Stimulated activated CD4-positive, alpha-beta T cell treated with anti-CD3 and anti-CD28 coated beads, Interleukin-2, amount 100 ng/mL, for 48 hours (primary cell): ENCODE measurements at regions not wholly inside any gene's neighbourhood (a gene's known extent, or its start where the extent isn't known, plus 50 kb on each side); places are given as distances from the start of the nearest gene placed in this dataset.

Experiments used
- DNase-seq, 2 donors: peaks; one replicate each; pipeline ENCODE4 v3.0.0-alpha.2; 2020

GRCh38 chr1:80827666-80828065, 973.1 kb upstream of the ADGRL2 start:
- DNase-seq, result no peak

DNA sequence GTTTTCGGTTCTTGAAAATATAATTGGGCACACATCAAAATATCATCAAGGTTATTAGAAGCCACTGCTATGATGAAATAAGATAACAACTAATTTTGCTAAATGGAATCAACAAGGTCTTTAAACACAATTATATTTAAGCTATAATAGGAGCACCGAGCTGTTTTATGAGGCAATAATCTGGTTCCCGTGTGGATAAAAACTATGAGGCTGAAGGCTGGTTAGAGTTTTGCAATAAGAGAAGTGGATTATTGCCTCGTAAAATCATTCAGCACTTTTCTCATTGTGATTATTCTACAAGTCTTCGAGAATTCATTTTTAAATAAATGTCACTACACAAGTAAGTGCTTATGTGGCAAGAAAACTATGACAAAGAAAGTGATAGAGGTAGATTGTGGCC, 975.7 kb upstream of the ADGRL2 start:
- DNase-seq, result no peak

DNA sequence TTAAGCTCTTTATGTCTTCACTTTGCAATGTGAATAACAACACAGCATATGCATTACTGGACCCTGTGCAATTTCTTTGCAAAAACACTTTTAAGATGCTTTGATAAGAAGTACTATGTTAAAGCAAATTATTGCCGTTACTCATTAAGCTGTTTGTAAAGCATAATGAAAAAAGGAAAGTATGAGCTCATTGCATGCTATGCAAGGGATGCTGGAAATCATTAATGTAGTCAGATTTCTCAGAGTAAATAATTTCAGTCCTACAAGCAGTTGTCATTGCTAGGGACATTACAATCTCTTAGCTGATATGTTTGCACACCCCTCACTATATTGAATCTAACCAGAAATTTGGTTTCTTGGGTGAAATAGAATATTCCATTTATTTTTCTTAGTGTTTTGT, 982.5 kb upstream of the ADGRL2 start:
- DNase-seq, result no peak

DNA sequence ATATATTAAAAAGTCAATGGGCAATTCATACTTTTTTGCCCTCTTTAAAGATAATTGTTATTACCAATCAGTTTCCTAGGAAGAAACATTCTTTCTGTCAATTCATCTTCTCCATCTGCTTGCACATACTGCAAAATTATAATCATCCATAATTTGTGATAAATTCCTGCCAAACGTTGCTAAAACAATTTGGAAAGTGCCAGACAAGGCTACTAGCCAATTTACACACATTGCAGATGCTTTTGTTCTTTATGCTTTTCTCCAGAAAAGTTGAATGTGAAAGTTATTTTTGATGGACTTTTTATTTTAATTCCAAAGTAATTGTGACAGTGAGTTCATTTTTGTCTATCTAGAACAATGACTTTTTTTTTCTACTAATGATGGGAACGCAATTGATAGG, 992.8 kb upstream of the ADGRL2 start:
- DNase-seq, result no peak

DNA sequence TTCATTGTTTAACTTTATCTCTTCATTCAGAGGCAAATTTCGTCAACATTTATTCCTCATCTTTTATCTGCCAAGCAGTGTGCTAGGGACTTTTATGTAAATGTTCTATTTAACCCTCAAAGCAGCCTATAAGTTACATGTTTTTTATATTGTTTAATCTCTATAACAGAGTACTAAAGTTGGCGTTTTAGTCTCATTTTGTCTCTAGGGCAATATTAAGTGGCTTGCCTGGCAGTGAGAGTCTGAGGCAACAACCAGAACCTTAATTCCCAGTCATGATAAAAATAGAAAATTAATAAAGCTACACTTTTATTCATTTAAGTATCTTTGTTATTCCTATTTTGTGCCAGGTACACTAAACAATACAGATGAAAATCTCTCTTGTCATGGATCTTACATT, 994.3 kb upstream of the ADGRL2 start:
- no peak for DNase-seq

DNA sequence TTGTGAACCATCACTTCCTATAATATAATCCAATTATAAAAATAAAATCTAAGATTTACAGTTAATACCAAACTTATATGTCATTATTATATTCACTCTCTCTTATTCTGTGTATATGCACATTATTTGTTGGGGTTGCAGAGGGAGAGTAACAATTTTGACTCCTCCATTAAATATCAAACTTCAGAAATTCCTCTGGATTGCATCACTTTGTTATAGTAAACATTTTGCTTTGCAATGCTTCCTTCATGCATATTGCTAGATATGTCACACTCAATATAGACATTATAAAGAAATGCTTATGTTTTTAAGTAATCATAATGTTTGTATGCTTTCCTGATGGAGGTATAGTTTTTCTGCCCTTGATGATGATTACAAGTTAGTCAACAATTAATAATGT, 999.0 kb upstream of the ADGRL2 start:
- no peak for DNase-seq

DNA sequence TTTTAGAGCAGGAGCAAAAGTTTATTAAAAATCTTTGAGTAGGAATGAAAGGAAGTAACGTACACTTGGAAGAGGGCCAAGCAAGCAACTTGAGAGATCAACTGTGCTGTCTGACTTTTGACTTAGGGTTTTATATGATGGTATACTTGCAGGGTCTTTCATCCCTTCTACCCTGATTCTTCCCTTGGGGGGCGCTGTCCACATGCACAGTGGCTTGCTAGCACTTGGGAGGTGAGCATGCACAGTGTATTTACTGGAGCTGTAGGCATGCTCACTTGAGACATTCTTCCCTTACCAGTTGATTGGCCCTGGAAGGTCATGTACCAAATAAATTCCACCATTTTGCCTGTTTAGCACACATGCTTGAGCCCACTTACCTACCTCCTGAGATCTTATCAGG, 1001.3 kb upstream of the ADGRL2 start:
- DNase-seq, result no peak

DNA sequence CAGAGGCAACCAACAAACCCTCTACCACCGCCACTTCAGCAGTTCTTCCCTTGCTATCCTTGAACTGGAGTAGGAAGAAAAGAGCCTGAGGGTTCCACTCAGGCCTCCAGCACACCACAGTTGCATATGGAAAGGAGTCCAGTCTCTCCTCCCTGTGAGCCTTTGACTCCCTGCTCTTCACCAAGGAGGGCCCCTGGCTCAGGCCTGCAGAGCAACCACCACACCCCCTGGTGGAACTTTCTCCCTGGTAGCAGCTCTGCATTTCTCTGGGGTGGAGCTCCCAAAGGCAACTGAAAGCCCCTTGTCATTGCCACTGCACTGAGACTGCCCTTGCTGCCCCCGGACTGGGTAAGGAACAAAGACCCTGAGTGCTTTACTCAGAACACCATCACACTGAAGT, 1021.5 kb upstream of the ADGRL2 start:
- DNase-seq, result no peak

DNA sequence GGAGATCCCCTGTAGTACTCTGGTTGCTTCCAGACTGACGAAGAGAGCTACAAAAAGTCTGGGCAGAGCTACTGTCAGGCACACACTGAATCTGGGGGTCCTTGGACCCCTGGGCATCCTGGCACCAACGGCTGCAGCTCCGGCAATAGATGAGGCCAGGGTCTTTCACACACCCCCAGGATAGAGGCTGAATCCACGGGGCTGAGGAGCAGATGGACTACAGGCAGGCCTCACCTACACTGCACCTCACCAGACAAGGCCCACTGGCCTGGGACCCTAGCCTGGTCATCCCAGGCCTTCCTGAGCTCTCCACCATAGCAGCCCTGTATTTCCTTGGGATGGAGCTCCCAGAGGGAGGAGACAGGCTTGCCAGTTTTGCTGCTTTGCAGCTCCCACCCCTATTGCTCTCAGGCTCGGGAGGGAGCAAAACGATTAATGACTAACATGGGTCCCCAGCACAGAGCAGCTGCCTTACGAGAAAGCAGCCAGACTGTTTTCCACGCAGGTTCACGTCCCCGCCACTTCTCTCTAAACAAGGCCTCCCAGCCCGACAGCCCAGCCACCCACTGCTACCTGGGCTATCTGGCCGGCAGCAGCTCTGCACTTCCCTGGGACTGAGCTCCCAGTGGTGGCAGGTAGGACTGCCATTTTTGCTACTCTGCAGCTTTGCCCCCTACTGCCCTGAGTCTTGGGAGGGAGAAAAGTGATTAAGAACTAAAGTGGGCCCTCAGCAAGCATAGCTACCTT, 1022.5 kb upstream of the ADGRL2 start:
- no peak for DNase-seq

DNA sequence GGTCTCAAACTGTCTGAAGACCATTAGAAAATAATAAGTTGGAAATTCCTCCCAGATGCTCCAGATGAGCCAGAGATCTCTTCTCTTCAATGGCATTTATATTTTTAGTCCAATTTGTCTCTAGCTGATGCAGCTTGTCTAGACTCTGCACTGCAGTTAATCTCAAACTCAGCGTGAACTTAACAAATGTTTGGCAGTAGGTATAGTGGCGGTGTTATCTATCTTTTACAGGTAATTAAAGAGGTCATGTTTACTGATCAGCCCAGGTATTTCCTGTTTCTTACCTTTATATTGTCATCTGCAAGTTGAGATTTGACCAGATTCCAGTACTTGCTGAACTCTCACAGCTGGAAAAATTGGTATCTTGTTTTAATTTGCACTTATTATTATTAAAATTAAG, 1024.5 kb upstream of the ADGRL2 start:
- no peak for DNase-seq

DNA sequence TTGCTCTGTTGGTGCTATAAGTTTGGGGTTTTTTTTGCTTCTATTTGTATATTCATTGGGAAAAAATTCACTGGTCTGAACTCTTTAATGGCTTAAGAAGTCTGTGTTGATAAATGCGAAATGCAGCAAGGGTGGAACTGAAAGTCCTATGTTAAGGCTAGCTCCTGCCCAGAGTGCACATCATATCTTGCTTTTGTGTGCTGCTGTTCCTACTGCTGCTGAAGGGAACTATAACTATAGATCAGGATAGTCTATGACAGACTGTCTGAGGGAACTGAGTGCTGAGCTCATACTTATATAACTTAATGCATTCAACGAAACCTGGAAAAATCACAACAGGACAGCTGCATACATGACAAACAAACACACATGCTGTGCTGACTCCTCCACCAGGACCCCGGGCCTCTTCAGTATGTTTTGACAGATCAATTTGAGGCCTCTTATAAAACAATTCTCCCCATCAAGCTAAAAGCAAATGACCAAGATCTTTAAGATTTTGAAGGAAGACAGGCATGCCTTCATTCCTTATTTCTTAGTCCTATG, 1031.5 kb upstream of the ADGRL2 start:
- no peak for DNase-seq

DNA sequence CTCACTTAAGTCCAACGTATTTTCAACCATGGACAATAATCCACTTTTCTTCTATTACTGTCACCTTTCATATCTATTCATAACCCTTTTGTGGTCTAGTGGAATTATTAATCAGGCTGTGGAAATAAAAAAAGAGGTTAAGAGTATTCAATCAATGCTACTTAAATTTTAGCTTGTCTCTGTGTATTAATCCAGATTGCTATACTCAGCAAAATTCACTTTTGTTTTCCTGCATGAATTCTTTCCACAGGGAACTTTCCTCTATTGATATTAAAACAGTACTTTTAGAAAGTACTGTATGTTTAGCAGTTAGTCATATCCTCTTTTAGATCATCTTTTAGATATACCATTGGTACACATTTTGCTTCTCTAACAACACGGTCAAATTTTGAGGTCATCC, 1033.0 kb upstream of the ADGRL2 start:
- DNase-seq, result no peak

DNA sequence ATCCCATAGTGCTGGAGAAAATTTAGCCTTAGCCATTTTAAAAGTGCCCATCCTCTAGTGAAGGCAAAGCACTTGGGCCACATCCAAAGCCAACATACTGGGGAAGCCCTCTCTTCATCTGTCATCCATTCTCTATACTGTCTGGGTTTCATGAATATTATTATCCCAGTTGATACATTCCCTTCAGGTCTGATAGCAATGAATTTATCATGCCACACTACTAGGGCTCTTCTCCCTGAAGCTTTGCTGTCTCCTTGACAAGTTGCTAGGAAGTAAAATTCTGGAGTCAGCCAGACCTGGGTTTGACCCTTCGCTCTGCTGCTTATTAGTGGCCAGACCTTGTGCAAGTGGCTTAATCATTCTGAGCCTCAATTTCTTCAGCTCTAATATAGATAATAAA, 1041.4 kb upstream of the ADGRL2 start:
- no peak for DNase-seq

- DNase-seq, result no peak
Measured at GRCh38 chr1:80755944-80756343, 1044.8 kb upstream of the ADGRL2 start.

DNA sequence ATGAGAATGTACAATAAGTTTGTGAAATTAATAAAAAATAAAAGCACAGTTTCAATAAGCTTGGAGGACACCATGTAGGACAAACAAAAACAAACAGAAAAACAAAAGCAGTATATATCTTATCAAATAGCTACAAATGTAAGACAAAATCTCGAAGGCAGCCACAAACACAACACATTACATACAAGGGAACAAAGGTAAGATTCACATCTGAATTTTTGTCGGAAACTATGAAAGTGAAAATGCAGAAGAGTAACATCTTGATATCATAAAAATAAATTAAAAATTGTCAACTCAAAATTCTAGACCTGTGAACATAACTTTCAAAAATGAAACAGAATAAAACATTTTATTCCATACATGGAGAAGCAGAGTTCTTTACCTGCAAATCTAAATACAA, 1049.5 kb upstream of the ADGRL2 start:
- no peak for DNase-seq

DNA sequence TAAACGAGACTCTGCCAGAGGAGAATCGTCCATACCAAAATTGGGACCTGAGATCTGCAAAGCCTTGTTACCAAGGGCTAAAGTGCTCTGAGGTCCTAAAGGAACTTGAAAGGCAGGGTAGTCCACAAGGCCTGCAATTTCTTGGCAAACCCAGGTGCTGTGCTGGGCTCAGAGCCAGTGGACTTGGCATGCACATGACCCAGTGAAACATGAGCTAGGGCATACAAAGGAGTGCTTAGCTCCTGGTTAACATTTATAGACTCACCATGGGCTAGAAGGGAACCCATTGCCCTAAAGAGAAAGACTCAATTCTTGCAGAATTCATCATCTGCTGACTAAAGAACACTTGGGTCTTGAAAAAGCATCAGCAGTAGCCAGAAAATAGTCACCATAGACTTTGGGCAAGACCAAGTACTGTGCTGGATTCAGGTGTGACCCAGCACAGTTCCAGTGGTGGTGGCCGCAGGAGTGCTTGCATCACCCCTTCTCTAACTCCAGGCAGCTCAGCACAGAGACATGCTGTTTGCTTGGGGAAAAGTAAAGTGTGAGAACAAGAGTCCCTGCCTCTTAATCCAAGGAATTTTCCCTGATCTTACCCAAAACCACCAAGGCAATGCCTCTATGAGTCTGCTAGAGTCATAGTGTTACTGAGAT, 1069.4 kb upstream of the ADGRL2 start:
- no peak for DNase-seq

GRCh38 chr1:80722611-80723010, 1078.1 kb upstream of the ADGRL2 start:
- DNase-seq, result no peak

- DNase-seq, result no peak
Measured at GRCh38 chr1:80706526-80706925, 1094.2 kb upstream of the ADGRL2 start.

- DNase-seq, result no peak
Measured at GRCh38 chr1:80678438-80678837, 1122.3 kb upstream of the ADGRL2 start.

DNA sequence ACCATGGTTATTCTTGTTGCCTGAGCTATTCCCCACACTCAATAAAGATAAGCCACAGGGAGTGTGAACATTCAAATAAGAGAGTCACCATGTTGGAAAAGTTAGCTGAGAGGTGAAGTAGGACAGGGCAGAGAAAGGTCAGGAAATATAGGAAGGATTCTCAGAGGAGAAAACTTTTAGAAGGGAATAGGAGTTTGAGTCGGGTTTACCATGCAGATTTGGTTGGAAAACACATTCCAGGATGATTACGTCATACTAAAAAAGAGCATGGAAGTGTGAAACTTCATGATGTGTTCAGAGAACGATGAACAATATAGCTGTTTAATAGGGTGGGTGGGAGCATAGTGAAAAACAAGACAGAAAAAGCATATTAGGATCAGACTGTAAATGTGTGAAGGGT, 1125.3 kb upstream of the ADGRL2 start:
- DNase-seq, result no peak

- DNase-seq, result no peak
Measured at GRCh38 chr1:80673935-80674597, 1126.7 kb upstream of the ADGRL2 start.

DNA sequence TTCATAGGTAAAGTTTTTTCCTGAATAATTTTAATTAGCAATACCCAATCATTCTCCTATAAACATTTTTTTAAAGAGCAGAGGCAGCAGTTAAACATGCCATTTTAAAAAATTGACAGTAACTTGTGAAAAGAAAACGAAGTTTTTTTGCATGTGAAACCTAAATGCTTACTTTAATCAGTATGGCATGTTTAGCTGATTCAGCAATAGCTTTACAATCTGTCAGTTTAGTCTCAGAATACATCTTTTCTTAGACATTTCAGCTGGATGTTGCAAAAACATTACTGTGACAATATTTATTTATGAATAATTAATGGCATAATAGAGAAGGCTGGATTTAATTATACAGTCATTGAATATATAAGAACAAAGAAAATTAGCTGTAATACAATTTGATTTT, 1132.4 kb upstream of the ADGRL2 start:
- no peak for DNase-seq

- no peak for DNase-seq
Measured at GRCh38 chr1:80666073-80666472, 1134.7 kb upstream of the ADGRL2 start.

DNA sequence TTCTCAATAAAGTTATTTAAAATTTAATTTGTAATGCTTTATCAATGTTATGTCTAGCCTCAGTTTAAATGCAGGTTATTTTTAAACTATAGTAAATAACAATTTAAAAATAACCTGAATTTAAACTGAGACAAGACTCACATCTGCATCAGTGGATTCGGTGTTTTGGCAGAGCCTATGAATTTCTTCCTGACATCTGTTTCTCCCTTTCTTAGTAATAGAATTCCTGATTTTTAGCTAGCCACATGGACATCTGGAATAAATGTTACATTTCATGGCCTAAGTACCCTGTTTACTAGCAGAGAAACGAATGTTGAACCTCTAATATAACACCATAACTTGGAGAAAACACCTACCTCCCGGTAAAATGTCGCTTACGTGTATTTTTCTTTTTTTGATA, 1141.6 kb upstream of the ADGRL2 start:
- no peak for DNase-seq
